H9 (cell line): ENCODE measurements at regions not wholly inside any gene's neighbourhood (a gene's known extent, or its start where the extent isn't known, plus 50 kb on each side); places are given as distances from the start of the nearest gene placed in this dataset.

Source experiments
- DNase-seq: peaks from one replicate; pipeline ENCODE4 v3.0.0-alpha.2; 2017
- H2AFZ ChIP-seq: one replicate; pipeline ENCODE4 v1.6.1; 2013; ENCODE audit warnings: mild to moderate bottlenecking, low read length, control low read depth, moderate library complexity
- H2AK5ac ChIP-seq: 2 replicates; pipeline ENCODE4 v1.6.1; 2013; ENCODE audit warnings: low read length, control low read depth, mixed read lengths; ENCODE audit not compliant: insufficient read length
- H2BK120ac ChIP-seq: one replicate; pipeline ENCODE4 v1.6.1; 2013; ENCODE audit warnings: low read depth, mild to moderate bottlenecking, low read length, control low read depth, inconsistent platforms; ENCODE audit not compliant: poor library complexity, severe bottlenecking
- H2BK12ac ChIP-seq: 2 replicates; pipeline ENCODE4 v1.6.1; 2013; ENCODE audit warnings: low read length, control low read depth, mixed read lengths, low read depth; ENCODE audit not compliant: insufficient read length
- H2BK15ac ChIP-seq: 2 replicates; pipeline ENCODE4 v1.6.1; 2013; ENCODE audit warnings: low read depth, low read length, control low read depth
- H2BK20ac ChIP-seq: one replicate; pipeline ENCODE4 v1.6.1; 2013; ENCODE audit warnings: low read depth, mild to moderate bottlenecking, low read length, control low read depth, inconsistent platforms; ENCODE audit not compliant: poor library complexity, severe bottlenecking
- H2BK5ac ChIP-seq: 2 replicates; pipeline ENCODE4 v1.6.1; 2013; ENCODE audit warnings: low read length, control low read depth, mixed read lengths; ENCODE audit not compliant: insufficient read length
- H3K14ac ChIP-seq: 2 replicates; pipeline ENCODE4 v1.6.1; 2013; ENCODE audit warnings: low read length, control low read depth; ENCODE audit not compliant: insufficient read depth
- H3K18ac ChIP-seq: 2 replicates; pipeline ENCODE4 v1.6.1; 2013; ENCODE audit warnings: low read depth, mild to moderate bottlenecking, mixed read lengths, low read length, control low read depth; ENCODE audit not compliant: insufficient read length
- H3K23ac ChIP-seq: 2 replicates; pipeline ENCODE4 v1.6.1; 2013; ENCODE audit warnings: low read length, control low read depth, mixed read lengths, low read depth; ENCODE audit not compliant: insufficient read length
- H3K23me2 ChIP-seq: 2 replicates; pipeline ENCODE4 v1.6.1; 2013; ENCODE audit warnings: low read depth, mild to moderate bottlenecking, mixed read lengths, low read length, control low read depth; ENCODE audit not compliant: insufficient read length, poor library complexity, severe bottlenecking
- H3K27ac ChIP-seq: 2 replicates; pipeline ENCODE4 v1.5.1; 2013; ENCODE audit warnings: low read length, control low read depth, mixed read lengths, low read depth; ENCODE audit not compliant: insufficient read length
- H3K27me3 ChIP-seq: 2 replicates; pipeline ENCODE4 v1.6.1; 2013; ENCODE audit warnings: low read length, control low read depth, inconsistent platforms; ENCODE audit not compliant: insufficient read depth
- H3K4ac ChIP-seq: 2 replicates; pipeline ENCODE4 v1.6.1; 2013; ENCODE audit warnings: low read depth, mild to moderate bottlenecking, control low read depth, inconsistent platforms, low read length, moderate library complexity
- H3K4me1 ChIP-seq: 2 replicates; pipeline ENCODE4 v1.6.1; 2013; ENCODE audit warnings: low read length, control low read depth, inconsistent platforms; ENCODE audit not compliant: insufficient read depth
- H3K4me2 ChIP-seq: 2 replicates; pipeline ENCODE4 v1.6.1; 2013; ENCODE audit warnings: low read length, control low read depth, mixed read lengths; ENCODE audit not compliant: insufficient read length, insufficient read depth
- H3K56ac ChIP-seq: 2 replicates; pipeline ENCODE4 v1.6.1; 2013; ENCODE audit warnings: low read depth, mild to moderate bottlenecking, mixed read lengths, low read length, control low read depth; ENCODE audit not compliant: insufficient read length
- H3K79me1 ChIP-seq: 2 replicates; pipeline ENCODE4 v1.6.1; 2013; ENCODE audit warnings: low read depth, mild to moderate bottlenecking, moderate library complexity, low read length, control low read depth, inconsistent platforms; ENCODE audit not compliant: insufficient read depth, poor library complexity, severe bottlenecking
- H3K79me2 ChIP-seq: 2 replicates; pipeline ENCODE4 v1.6.1; 2013; ENCODE audit warnings: low read length, control low read depth, inconsistent platforms; ENCODE audit not compliant: insufficient read depth
- H3K9ac ChIP-seq: 2 replicates; pipeline ENCODE4 v1.6.1; 2013; ENCODE audit warnings: low read length, control low read depth, mixed read lengths; ENCODE audit not compliant: insufficient read length; ENCODE audit errors: extremely low read depth
- H3K9me3 ChIP-seq: one replicate; pipeline ENCODE4 v1.6.1; 2013; ENCODE audit warnings: low read depth, low read length, inconsistent platforms; ENCODE audit not compliant: control insufficient read depth
- H3T11ph ChIP-seq: one replicate; pipeline ENCODE4 v1.6.1; 2013; ENCODE audit warnings: mild to moderate bottlenecking, low read length, control low read depth, inconsistent platforms
- H4K20me1 ChIP-seq: one replicate; pipeline ENCODE4 v1.6.1; 2013; ENCODE audit not compliant: control insufficient read depth, insufficient read length, insufficient read depth
- H4K5ac ChIP-seq: 2 replicates; pipeline ENCODE4 v1.6.1; 2013; ENCODE audit warnings: low read depth, mild to moderate bottlenecking, mixed read lengths, low read length, control low read depth; ENCODE audit not compliant: insufficient read length
- H4K8ac ChIP-seq: replicated peaks from 2 replicates; pipeline ENCODE4 v1.6.1; 2013; ENCODE audit warnings: low read length, control low read depth, mixed read lengths, low read depth; ENCODE audit not compliant: insufficient read length
- H4K91ac ChIP-seq: 2 replicates; pipeline ENCODE4 v1.6.1; 2013; ENCODE audit warnings: low read depth, mild to moderate bottlenecking, moderate library complexity, mixed read lengths, low read length, control low read depth; ENCODE audit not compliant: insufficient read length
- H3K27ac Mint-ChIP-seq, 3 experiments: 2 replicates in 2 of 3; 3 replicates in 1 of 3; pipeline ENCODE4 v1.8.0; 2020 to 2021; ENCODE audit warnings: mixed read lengths in 3 of 3, mild to moderate bottlenecking in 1 of 3, moderate library complexity in 1 of 3
- H3K27me3 Mint-ChIP-seq: 2 replicates; pipeline ENCODE4 v1.8.0; 2021; ENCODE audit warnings: low read depth, mild to moderate bottlenecking, moderate library complexity, mixed read lengths
- H3K36me3 Mint-ChIP-seq, 3 experiments: 2 replicates in 2 of 3; 3 replicates in 1 of 3; pipeline ENCODE4 v1.8.0; 2020 to 2021; ENCODE audit warnings: low read depth in 3 of 3, mixed read lengths in 3 of 3; ENCODE audit not compliant: insufficient read depth in 1 of 3
- H3K4me1 Mint-ChIP-seq, 2 experiments: 2 replicates each; pipeline ENCODE4 v1.8.0; 2020; ENCODE audit warnings: mixed read lengths in 2 of 2
- H3K4me3 Mint-ChIP-seq, 2 experiments: 2 replicates in 1 of 2; 3 replicates in 1 of 2; pipeline ENCODE4 v1.8.0; 2020 to 2021; ENCODE audit warnings: mild to moderate bottlenecking in 2 of 2, mixed read lengths in 2 of 2, moderate library complexity in 1 of 2
- H3K9me3 Mint-ChIP-seq, 2 experiments: 2 replicates in 1 of 2; 3 replicates in 1 of 2; pipeline ENCODE4 v1.8.0; 2020; ENCODE audit warnings: mild to moderate bottlenecking in 2 of 2, mixed read lengths in 2 of 2, moderate library complexity in 1 of 2
- WGBS: extraction: QIAGEN DNeasy Blood & Tissue Kit; methylation state at CpG from one replicate; pipeline ENCODE4 v1.1.7; 2013; ENCODE audit warnings: missing lambda C conversion rate, low lambda C conversion rate, mixed read lengths; ENCODE audit not compliant: insufficient read length; ENCODE audit errors: extremely low coverage; 5-methylcytosine and 5-hydroxymethylcytosine counted together
- TF ChIP-seq, protein P1 (sequence below): fragments of 200-600 bp; sonication (generic); conservative IDR thresholded peaks from 3 replicates; pipeline ENCODE4 v1.8.0; 2021; ENCODE audit warnings: antibody characterized with exemption, mild to moderate bottlenecking

DNA sequence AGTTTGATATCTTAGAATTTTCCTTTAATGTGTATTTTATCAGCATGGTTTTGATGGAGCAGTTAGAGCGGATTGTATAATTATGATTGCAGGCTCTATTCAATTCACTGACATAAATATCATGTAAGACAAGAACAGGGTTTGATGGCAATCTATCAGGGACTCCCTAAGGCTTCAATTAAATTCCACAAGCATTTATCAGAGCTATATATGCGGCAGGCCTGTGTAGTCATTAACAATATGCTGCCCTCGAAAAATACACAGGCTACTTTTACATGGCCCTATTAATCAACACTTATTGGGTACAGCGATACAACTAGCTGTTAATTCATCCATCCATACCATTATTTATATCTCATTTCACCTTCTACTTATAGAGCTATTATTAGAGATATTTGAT is 358.1 kb upstream of the TPK1 start:
- Mint-ChIP-seq H3K27ac (no peak overlapping the region), H3K4me3 (no peak overlapping the region), H3K27me3 (no peaks in the 10 kb centered on the region), H3K36me3 (no peaks in the 10 kb centered on the region; a peak in 1 of 7 replicates), H3K9me3 (no peaks in the 10 kb centered on the region; a peak in 1 of 5 replicates), H3K4me1 (no peaks in the 10 kb centered on the region)
- Histone ChIP-seq H2BK120ac (no peak overlapping the region), H2BK5ac (no peak overlapping the region), H3K79me2 (no peaks in the 10 kb centered on the region), H3T11ph (no peak overlapping the region), H3K18ac (no peak overlapping the region), H2BK15ac (no peak overlapping the region), H3K9me3 (no peaks in the 10 kb centered on the region), H3K27ac (no peak overlapping the region), H4K8ac (no peak overlapping the region), H2BK20ac (no peak overlapping the region), H2AFZ (no peak overlapping the region), H4K5ac (no peak overlapping the region), H4K20me1 (no peaks in the 10 kb centered on the region), H3K56ac (no peak overlapping the region), H3K4me1 (no peaks in the 10 kb centered on the region), H2BK12ac (no peak overlapping the region), H3K14ac (no peak overlapping the region), H4K91ac (no peak overlapping the region), H3K23ac (no peak overlapping the region), H3K4ac (no peak overlapping the region), H3K27me3 (no peaks in the 10 kb centered on the region), H3K23me2 (no peaks in the 10 kb centered on the region), H3K4me2 (no peak overlapping the region), H3K79me1 (no peaks in the 10 kb centered on the region), H2AK5ac (no peak overlapping the region), H3K9ac (no peak overlapping the region)
- DNase-seq = no peak
- TF ChIP-seq, protein P1, sequence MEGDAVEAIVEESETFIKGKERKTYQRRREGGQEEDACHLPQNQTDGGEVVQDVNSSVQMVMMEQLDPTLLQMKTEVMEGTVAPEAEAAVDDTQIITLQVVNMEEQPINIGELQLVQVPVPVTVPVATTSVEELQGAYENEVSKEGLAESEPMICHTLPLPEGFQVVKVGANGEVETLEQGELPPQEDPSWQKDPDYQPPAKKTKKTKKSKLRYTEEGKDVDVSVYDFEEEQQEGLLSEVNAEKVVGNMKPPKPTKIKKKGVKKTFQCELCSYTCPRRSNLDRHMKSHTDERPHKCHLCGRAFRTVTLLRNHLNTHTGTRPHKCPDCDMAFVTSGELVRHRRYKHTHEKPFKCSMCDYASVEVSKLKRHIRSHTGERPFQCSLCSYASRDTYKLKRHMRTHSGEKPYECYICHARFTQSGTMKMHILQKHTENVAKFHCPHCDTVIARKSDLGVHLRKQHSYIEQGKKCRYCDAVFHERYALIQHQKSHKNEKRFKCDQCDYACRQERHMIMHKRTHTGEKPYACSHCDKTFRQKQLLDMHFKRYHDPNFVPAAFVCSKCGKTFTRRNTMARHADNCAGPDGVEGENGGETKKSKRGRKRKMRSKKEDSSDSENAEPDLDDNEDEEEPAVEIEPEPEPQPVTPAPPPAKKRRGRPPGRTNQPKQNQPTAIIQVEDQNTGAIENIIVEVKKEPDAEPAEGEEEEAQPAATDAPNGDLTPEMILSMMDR = no peak
- no CpG with 5 or more reads among the region's 4 CpGs for WGBS
